ENCODE measurements at regions not wholly inside any gene's neighbourhood (a gene's known extent, or its start where the extent isn't known, plus 50 kb on each side); places are given as distances from the start of the nearest gene placed in this dataset.
"Not testable (repeated sequence)": the region's sequence is repeated elsewhere in the genome, so short reads cannot be mapped to it uniquely, and the experiment has no call there.

GRCh38 chr16:77488652-77489051 is 53.8 kb upstream of the ADAMTS18 start:
- DNase-seq: no peak

GRCh38 chr16:77491091-77491490 is 56.3 kb upstream of the ADAMTS18 start:
- DNase-seq: no peak

DNA sequence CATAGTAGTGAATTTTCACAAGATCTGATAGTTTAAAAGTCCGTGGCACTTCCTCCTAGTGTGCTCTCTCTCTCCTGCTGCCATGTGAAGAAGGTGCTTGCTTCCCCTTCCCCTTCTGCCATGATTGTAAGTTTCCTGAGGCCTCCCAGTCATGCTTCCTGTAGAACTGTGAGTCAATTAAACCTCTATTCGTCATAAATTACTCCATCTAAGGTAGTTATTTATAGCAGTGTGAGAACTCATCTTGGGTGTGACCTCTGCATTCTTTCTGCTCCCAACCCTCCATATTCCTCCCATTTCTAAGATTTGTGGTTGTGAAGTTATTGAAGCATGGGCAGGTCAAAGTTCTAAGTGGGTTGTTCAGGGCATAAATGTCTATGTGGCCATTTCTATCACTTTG is 62.1 kb upstream of the ADAMTS18 start:
- no peak for DNase-seq

- DNase-seq: no peak
These were observed 64.8 kb upstream of the ADAMTS18 start for GRCh38 chr16:77499373-77500285.

DNA sequence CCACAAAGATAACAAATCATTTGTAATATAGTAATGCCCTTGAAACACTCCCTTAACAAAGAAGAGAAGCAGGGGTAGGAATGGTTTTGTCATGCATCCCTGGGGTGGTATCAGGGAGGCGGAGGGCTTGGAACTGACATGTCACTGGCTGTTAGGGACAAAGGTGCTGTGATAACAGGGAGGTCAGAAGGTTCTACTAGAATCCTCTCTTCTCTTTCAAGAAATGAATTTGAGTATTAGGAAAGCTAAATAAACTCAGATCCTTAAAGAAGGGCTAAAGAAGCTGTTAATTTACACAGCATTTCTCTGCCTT is 65.4 kb upstream of the ADAMTS18 start:
- DNase-seq: no peak

- no peak for DNase-seq
These were observed 66.3 kb upstream of the ADAMTS18 start for GRCh38 chr16:77500934-77501664.

DNA sequence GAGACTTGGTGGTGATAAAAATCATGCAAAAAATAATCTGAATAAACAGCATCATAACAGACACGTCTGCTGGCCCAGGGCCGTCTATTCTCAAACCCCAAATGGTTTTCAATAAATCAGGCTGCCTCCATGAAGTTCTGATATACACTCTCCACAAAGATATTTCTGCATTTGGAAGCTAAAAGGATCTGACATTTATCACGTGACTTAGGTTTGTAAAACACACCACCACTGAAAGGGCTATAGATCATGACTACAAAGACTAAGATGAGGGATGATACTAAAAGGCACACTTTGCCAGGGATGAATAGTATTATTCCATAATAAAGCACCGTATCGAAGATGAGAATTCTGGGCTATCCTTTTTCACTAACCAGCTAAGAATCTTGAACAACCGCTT is 67.6 kb upstream of the ADAMTS18 start:
- no peak for DNase-seq

DNA sequence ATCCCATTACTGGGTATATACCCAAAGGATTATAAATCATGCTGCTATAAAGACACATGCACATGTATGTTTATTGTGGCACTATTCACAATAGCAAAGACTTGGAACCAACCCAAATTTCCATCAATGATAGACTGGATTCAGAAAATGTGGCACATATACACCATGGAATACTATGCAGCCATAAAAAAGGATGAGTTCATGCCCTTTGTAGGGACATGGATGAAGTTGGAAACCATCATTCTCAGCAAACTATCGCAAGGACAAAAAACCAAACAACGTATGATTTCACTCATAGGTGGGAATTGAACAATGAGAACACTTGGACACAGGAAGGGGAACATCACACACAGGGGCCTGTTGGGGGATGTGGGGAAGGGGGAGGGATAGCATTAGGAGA is 71.7 kb upstream of the ADAMTS18 start:
- DNase-seq: not testable (repeated sequence)

- DNase-seq: no peak
These were observed 74.2 kb upstream of the ADAMTS18 start for GRCh38 chr16:77509051-77509450.

- DNase-seq: no peak
These were observed 75.0 kb upstream of the ADAMTS18 start for GRCh38 chr16:77509796-77510195.

DNA sequence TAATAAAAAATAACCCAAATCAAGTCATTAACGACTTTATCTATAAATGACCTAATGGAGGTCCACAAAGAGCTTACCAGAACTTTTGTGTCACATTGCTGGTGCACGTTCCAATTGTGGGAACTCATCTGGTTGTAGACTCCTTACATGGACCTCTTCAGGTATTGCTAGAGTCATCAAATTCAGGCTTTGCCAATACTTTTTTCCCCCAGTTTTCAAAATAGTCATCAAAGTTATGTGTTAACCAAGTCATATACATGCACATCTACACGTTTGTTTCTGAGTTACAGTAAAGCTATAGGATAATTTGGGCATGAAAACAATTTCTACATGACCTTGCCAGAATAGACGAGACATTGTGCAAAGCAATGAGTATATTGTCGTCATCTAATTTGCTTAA is 76.2 kb upstream of the ADAMTS18 start:
- no peak for DNase-seq

GRCh38 chr16:77514500-77515220 is 79.8 kb upstream of the ADAMTS18 start:
- DNase-seq: no peak

GRCh38 chr16:77525226-77525625 is 90.4 kb upstream of the ADAMTS18 start:
- not testable (repeated sequence) for DNase-seq

DNA sequence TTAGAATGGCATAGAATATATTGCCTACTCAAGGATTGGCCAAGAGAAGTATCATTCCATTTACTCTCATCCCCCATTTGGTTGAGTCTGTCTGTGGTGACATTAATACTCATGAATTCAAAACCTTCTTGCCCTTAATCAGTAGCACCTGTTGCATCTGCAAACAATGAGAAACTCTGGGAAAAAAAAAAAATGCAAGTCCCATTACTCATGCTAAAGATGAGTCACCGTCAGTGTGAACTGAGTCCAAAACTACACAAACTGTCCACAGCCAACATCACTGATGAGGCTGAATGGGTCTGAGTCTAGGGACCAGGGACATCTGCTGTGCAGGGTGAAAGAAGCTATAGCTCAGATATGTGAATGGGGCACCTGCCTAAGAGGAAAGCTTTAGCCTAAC is 96.9 kb upstream of the ADAMTS18 start:
- peak; percentile 3 for DNase-seq

DNA sequence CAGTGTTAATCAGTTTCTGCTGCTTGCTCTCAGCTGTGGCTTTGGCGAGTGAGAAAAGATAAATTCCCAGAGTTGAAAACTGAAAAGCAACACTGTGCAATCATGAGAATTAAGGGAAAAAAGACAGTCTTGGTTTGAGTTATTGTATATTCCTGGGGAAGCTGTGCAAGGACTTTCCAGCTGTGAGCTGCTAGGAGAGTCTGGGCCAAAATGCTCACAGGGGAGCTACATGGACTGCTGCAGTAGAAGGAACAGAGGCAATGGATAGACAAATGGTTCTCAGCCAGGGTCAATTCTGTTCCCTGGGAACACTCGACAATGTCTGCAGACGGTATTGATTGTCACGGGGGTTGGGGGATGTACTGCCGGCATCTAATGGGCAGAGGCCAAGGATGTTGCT is 102.0 kb upstream of the ADAMTS18 start:
- DNase-seq: no peak

GRCh38 chr16:77539421-77540034 is 104.7 kb upstream of the ADAMTS18 start:
- no peak for DNase-seq

- no peak for DNase-seq
These were observed 105.8 kb upstream of the ADAMTS18 start for GRCh38 chr16:77540646-77541045.

- no peak for DNase-seq
These were observed 106.3 kb upstream of the ADAMTS18 start for GRCh38 chr16:77541165-77541564.

GRCh38 chr16:77548151-77548550 is 113.3 kb upstream of the ADAMTS18 start:
- DNase-seq: no peak

GRCh38 chr16:77548766-77549165 is 113.9 kb upstream of the ADAMTS18 start:
- DNase-seq: no peak

- DNase-seq: no peak
These were observed 115.0 kb upstream of the ADAMTS18 start for GRCh38 chr16:77549876-77550275.

- DNase-seq: no peak
These were observed 116.5 kb upstream of the ADAMTS18 start for GRCh38 chr16:77551357-77551756.

GRCh38 chr16:77553130-77553529 is 118.3 kb upstream of the ADAMTS18 start:
- no peak for DNase-seq

Data from NCI-H69 (cell line).